Effector memory CD8-positive, alpha-beta T cell (primary cell): ENCODE measurements at regions not wholly inside any gene's neighbourhood (a gene's known extent, or its start where the extent isn't known, plus 50 kb on each side); places are given as distances from the start of the nearest gene placed in this dataset.

Experiments used
- ATAC-seq: fragments of 150-1000 bp; cut with Tn5 transposase; replicated peaks from 2 replicates; pipeline ENCODE4 v1.10.0; 2021; ENCODE audit warnings: mild to moderate bottlenecking, moderate library complexity
- DNase-seq, 3 experiments: peaks; one replicate each; pipeline ENCODE4 v3.0.0; 2021
- H3K27ac Mint-ChIP-seq, 2 donors: one replicate each; pipeline ENCODE4 v1.8.0; 2022; ENCODE audit warnings: mild to moderate bottlenecking in 2 of 2, mixed read lengths in 2 of 2, moderate library complexity in 2 of 2
- H3K27me3 Mint-ChIP-seq, 2 donors: one replicate each; pipeline ENCODE4 v1.8.0; 2022; ENCODE audit warnings: mixed read lengths in 2 of 2
- H3K36me3 Mint-ChIP-seq: one replicate; pipeline ENCODE4 v1.8.0; 2022; ENCODE audit warnings: mild to moderate bottlenecking, moderate library complexity, mixed read lengths; ENCODE audit not compliant: insufficient read depth
- H3K4me1 Mint-ChIP-seq, 2 donors: one replicate each; pipeline ENCODE4 v1.8.0; 2022; ENCODE audit warnings: low read depth in 2 of 2, mixed read lengths in 2 of 2
- H3K4me3 Mint-ChIP-seq, 2 donors: one replicate each; pipeline ENCODE4 v1.8.0; 2022; ENCODE audit warnings: mild to moderate bottlenecking in 2 of 2, mixed read lengths in 2 of 2, moderate library complexity in 2 of 2
- H3K9me3 Mint-ChIP-seq, 2 donors: one replicate each; pipeline ENCODE4 v1.8.0; 2022; ENCODE audit warnings: mixed read lengths in 2 of 2

DNA sequence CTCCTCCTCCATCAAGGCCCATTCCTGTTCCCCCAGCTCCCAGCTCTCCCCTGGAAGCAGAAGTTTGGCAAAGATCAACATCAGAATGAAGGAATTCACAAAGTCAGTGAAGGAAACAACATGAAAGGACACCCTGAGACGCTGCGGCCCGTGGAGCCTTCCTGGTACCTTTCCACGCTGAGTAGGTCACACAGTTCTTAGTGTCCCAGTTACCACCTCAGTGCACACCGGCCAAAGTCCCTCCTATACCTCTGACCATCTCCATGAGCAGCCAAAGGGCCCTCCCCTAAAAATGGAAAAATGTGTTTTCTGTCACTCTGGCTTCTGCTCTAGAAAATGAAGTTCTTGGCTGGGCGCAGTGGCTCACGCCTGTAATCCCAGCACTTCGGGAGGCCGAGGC lies 191.6 kb upstream of the AGAP1 start:
- Mint-ChIP-seq H3K27ac (no peak overlapping the region), H3K4me1 (peaks cover 0 to 2% of the 10 kb centered on the region in 2 donors), H3K27me3 (peaks cover 41 to 70% of the 10 kb centered on the region in 2 donors), H3K36me3 (no peaks in the 10 kb centered on the region), H3K9me3 (no peaks in the 10 kb centered on the region), H3K4me3 (no peak overlapping the region)
- no peak for DNase-seq
- no peak for ATAC-seq

DNA sequence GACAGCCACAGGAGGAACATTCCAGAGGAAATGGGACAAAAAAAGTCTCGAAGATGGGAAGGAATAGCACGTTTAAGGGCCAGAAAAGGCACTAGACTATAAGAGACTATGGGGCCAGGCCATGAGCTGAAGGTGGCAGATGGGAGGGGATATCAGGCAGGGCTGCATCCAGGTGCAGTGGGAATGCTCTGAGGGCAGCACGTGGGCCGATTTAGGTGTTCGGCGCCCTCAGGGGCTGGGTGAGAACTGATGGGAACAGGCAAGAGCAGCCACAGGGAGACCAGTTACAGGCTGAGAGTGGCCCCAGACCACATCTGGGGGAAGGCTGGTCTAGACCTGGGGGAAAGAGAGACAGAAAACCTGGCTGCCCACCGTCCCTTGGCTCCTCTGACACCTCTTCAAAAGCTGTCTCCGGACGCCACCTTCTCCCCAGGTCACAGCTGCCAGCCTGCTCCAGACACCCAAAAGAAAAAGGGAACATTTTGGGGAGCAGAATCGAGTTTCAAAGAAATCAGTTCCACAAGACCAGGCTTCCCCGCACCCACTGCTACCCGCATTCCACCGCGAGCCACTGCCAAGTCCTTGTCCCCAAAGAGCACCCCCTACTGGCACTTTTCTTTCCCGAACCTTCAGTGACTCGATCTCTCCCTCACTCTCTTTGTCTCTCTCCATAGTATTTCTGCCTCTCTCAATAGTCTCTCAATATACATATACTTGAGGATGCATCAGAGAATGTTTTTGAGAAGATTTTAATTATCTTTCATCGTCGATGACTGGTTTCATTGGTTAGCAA lies 190.1 kb upstream of the AGAP1 start:
- no peak for ATAC-seq
- H3K27me3 Mint-ChIP-seq, result peaks cover 47 to 75% of the 10 kb centered on the region in 2 donors
- no peak overlapping the region for H3K4me3 Mint-ChIP-seq
- DNase-seq, result no peak
- no peaks in the 10 kb centered on the region for H3K9me3 Mint-ChIP-seq
- H3K27ac Mint-ChIP-seq, result no peak overlapping the region
- peaks cover 0 to 3% of the 10 kb centered on the region in 2 donors for H3K4me1 Mint-ChIP-seq
- no peaks in the 10 kb centered on the region for H3K36me3 Mint-ChIP-seq

DNA sequence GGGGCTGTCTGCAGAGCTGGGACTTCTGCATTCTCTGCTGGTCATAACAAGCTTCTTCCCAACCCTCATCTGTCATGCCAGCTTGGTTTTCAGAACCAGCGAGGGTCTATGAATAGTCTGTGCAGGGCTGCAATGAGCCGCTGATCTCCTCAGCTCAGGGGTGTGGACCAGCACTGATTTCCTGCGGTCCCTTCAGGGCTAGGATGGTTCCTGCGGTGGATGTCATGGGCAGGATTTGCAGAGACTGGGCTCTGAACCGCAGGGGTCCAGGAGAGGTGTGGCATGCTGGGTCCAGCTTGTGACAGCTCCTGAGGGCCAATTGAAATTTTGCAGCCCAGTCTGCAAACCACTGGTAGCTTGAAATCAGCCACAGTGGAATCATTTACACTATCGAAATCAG lies 188.2 kb upstream of the AGAP1 start:
- peaks cover 0 to 3% of the 10 kb centered on the region in 2 donors for H3K4me1 Mint-ChIP-seq
- no peak overlapping the region for H3K4me3 Mint-ChIP-seq
- no peaks in the 10 kb centered on the region for H3K36me3 Mint-ChIP-seq
- no peak for DNase-seq
- ATAC-seq, result no peak
- H3K27me3 Mint-ChIP-seq, result peaks cover 44 to 75% of the 10 kb centered on the region in 2 donors
- H3K27ac Mint-ChIP-seq, result no peak overlapping the region
- no peaks in the 10 kb centered on the region for H3K9me3 Mint-ChIP-seq

DNA sequence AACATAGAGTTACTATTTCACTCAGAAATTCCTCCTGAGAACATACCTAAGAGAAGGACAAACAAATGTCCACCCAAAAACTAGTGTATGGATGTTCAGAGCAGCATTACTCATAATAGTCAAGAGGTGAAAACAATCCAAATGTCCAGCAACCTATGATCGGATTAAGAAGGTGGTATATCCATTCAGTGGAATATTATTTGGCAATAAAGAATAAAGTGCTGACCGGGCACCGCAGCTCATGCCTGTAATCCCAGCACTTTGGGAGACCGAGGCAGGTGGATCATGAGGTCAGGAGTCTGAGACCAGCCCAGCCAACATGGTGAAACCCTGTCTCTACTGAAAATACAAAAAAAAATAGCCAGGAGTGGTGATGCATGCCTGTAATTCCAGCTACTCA lies 182.8 kb upstream of the AGAP1 start:
- ATAC-seq (no peak), DNase-seq (no peak)
- H3K27ac Mint-ChIP-seq, result no peak overlapping the region
- H3K9me3 Mint-ChIP-seq, result peaks cover 0 to 2% of the 10 kb centered on the region in 2 donors
- H3K4me3 Mint-ChIP-seq, result no peak overlapping the region
- H3K36me3 Mint-ChIP-seq, result peaks cover 4% of the 10 kb centered on the region
- H3K4me1 Mint-ChIP-seq, result peaks cover 0 to 1% of the 10 kb centered on the region in 2 donors
- peaks cover 32 to 51% of the 10 kb centered on the region in 2 donors for H3K27me3 Mint-ChIP-seq

DNA sequence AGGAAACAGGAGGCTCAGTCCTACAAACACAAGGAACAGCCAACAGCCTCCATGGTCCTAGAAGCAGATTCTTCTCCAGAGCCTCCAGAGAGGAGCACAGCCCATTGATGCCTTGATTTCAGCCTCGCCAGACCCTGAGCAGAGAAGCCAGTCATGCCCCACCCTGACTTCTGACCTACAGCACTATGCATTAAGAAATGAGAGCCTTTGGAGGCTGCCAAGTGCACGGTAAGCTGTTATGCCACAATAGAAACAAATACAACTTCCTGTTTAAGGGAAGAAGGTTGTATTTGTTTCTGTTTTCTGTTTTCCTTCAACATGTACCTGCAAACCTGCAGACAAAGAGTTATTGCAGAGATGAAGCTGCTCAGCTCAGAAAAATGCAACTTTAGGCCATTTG lies 181.3 kb upstream of the AGAP1 start:
- Mint-ChIP-seq H3K27ac (no peak overlapping the region), H3K4me3 (no peak overlapping the region), H3K4me1 (peaks cover 0 to 1% of the 10 kb centered on the region in 2 donors), H3K9me3 (peaks cover 0 to 2% of the 10 kb centered on the region in 2 donors), H3K27me3 (peaks cover 25 to 55% of the 10 kb centered on the region in 2 donors), H3K36me3 (peaks cover 4% of the 10 kb centered on the region)
- DNase-seq (no peak), ATAC-seq (no peak)

GRCh38 chr2:235314371-235314930 lies 179.4 kb upstream of the AGAP1 start:
- Mint-ChIP-seq H3K36me3 (peaks cover 4% of the 10 kb centered on the region), H3K27ac (no peak overlapping the region), H3K27me3 (peaks cover 19 to 45% of the 10 kb centered on the region in 2 donors), H3K4me1 (no peaks in the 10 kb centered on the region), H3K4me3 (no peak overlapping the region), H3K9me3 (peaks cover 0 to 2% of the 10 kb centered on the region in 2 donors)
- no peak for DNase-seq
- no peak for ATAC-seq

GRCh38 chr2:235319095-235319494 lies 174.7 kb upstream of the AGAP1 start:
- H3K27ac Mint-ChIP-seq, result no peak overlapping the region
- H3K27me3 Mint-ChIP-seq, result peaks cover 41 to 56% of the 10 kb centered on the region in 2 donors
- DNase-seq (no peak), ATAC-seq (no peak)
- H3K9me3 Mint-ChIP-seq, result no peaks in the 10 kb centered on the region
- H3K4me1 Mint-ChIP-seq, result no peaks in the 10 kb centered on the region
- no peaks in the 10 kb centered on the region for H3K36me3 Mint-ChIP-seq
- no peak overlapping the region for H3K4me3 Mint-ChIP-seq

DNA sequence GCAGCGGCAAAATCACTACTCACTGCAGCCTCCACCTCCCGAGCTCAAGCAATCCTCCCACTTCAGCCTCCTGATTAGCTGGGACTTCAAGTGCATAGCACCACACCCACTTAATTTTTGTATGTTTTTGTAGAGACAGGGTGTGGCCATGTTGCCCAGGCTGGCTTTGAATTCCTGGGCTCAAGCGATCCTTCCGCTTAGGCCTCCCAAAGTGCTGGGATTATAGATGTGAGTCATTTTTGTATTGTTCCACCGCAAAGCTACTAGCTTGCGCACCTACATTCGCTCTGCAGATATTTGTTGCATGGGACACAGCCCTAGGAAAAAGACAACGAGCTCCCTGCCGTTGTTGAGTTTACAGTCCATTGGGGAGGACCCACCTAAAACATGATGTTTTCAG lies 173.5 kb upstream of the AGAP1 start:
- DNase-seq, result no peak
- no peaks in the 10 kb centered on the region for H3K4me1 Mint-ChIP-seq
- no peak for ATAC-seq
- no peaks in the 10 kb centered on the region for H3K36me3 Mint-ChIP-seq
- no peak overlapping the region for H3K27ac Mint-ChIP-seq
- no peaks in the 10 kb centered on the region for H3K9me3 Mint-ChIP-seq
- H3K27me3 Mint-ChIP-seq, result peaks cover 44 to 59% of the 10 kb centered on the region in 2 donors
- H3K4me3 Mint-ChIP-seq, result no peak overlapping the region

- H3K27me3 Mint-ChIP-seq, result peaks cover 51 to 70% of the 10 kb centered on the region in 2 donors
- H3K4me1 Mint-ChIP-seq, result peaks cover 0 to 2% of the 10 kb centered on the region in 2 donors
- H3K27ac Mint-ChIP-seq, result no peak overlapping the region
- ATAC-seq (no peak), DNase-seq (no peak)
- H3K9me3 Mint-ChIP-seq, result no peaks in the 10 kb centered on the region
- H3K36me3 Mint-ChIP-seq, result no peaks in the 10 kb centered on the region
- no peak overlapping the region for H3K4me3 Mint-ChIP-seq
Observed at GRCh38 chr2:235324324-235324723, 169.5 kb upstream of the AGAP1 start.

- no peak for DNase-seq
- no peak overlapping the region for H3K4me3 Mint-ChIP-seq
- no peaks in the 10 kb centered on the region for H3K9me3 Mint-ChIP-seq
- H3K27ac Mint-ChIP-seq, result no peak overlapping the region
- peaks cover 0 to 2% of the 10 kb centered on the region in 2 donors for H3K4me1 Mint-ChIP-seq
- ATAC-seq, result no peak
- H3K36me3 Mint-ChIP-seq, result no peaks in the 10 kb centered on the region
- H3K27me3 Mint-ChIP-seq, result peaks cover 49 to 75% of the 10 kb centered on the region in 2 donors
Observed at GRCh38 chr2:235325151-235325550, 168.7 kb upstream of the AGAP1 start.

DNA sequence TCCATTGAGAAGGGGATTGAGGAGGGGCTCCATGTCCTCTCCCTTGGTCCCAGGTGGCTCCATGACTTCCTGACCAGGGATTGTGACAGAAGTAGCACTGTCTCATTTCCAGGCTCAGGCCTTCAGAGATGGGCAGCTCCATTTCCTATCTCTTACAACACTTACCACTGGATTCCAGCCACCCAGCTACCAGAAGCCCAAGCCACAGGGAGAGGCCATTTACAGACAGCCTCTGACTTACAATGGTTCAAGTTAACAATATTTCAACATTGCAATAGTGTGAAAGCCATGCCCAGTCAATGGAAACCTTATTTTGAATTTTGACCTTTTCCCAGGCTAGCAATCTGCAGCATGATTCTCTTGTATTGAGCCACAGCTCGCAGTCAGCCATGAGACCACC lies 164.9 kb upstream of the AGAP1 start:
- Mint-ChIP-seq H3K27ac (no peak overlapping the region), H3K4me3 (no peak overlapping the region), H3K27me3 (peaks cover 49 to 83% of the 10 kb centered on the region in 2 donors), H3K4me1 (peaks cover 0 to 2% of the 10 kb centered on the region in 2 donors), H3K36me3 (no peaks in the 10 kb centered on the region), H3K9me3 (no peaks in the 10 kb centered on the region)
- ATAC-seq (no peak), DNase-seq (no peak)

GRCh38 chr2:235330775-235331451 lies 162.9 kb upstream of the AGAP1 start:
- no peak overlapping the region for H3K27ac Mint-ChIP-seq
- peaks cover 0 to 2% of the 10 kb centered on the region in 2 donors for H3K4me1 Mint-ChIP-seq
- H3K36me3 Mint-ChIP-seq, result no peaks in the 10 kb centered on the region
- H3K27me3 Mint-ChIP-seq, result peaks cover 48 to 83% of the 10 kb centered on the region in 2 donors
- no peak for DNase-seq
- no peak overlapping the region for H3K4me3 Mint-ChIP-seq
- no peak for ATAC-seq
- H3K9me3 Mint-ChIP-seq, result no peaks in the 10 kb centered on the region

DNA sequence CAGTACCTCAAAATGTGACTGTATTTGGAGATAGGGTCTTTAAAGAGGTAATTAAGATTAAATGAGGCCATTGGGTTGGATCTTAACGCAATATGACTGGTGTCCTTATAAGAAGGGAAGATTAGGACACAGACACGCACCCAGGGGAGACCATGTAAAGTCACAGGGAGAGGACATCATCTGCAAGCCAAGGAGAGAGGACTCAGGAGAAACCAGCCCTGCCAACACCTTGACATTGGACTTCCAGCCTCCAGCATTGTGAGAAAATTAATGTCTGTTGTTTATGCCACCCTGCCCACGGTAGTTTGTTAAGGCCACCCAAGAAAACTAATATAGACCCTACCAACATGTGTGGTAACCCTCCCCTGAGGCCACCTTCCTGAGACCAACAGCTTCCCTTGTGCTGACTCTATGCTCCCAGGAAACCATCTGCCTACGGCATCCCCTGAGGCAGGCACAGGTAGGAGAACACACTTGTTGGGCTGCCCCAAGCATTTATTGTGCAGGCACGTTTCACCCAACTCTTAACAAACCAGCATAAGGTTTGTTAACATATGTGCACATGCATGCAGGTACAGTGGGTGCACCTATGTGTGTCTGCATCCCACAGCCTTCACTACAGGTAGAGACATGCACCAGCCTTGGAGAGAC lies 161.5 kb upstream of the AGAP1 start:
- peaks cover 2% of the 10 kb centered on the region in 2 donors for H3K9me3 Mint-ChIP-seq
- DNase-seq (no peak), ATAC-seq (no peak)
- H3K4me1 Mint-ChIP-seq, result no peaks in the 10 kb centered on the region
- no peak overlapping the region for H3K4me3 Mint-ChIP-seq
- no peaks in the 10 kb centered on the region for H3K36me3 Mint-ChIP-seq
- H3K27me3 Mint-ChIP-seq, result peaks cover 52 to 82% of the 10 kb centered on the region in 2 donors
- H3K27ac Mint-ChIP-seq, result no peak overlapping the region
